GM18520 (cell line): ENCODE measurements at regions not wholly inside any gene's neighbourhood (a gene's known extent, or its start where the extent isn't known, plus 50 kb on each side); places are given as distances from the start of the nearest gene placed in this dataset.

ENCODE experiments used
- ATAC-seq: cut with Tn5 transposase; IDR thresholded peaks from one replicate; pipeline ENCODE4 v1.9.1; 2021; ENCODE audit not compliant: unreplicated experiment

DNA sequence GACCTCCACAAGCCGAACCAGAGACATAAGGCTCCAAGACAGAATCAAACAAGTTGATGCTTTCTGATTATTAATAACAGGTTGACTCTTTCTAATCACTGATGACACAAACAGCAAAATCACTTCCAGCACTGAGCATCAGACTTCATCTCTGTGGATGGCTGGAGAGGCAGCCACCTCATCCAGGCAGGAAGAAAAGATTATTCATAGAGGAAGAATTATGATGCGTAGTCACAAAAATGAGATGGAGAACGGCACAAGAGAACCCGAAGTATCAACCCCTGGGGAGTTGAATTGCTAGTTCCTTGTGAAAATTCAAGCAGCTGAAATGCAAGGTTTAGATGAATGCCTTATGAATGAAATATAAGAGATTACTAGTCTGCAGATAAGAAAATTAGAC lies 49.9 kb upstream of the LMCD1 start:
- ATAC-seq, result no peak
